Activated CD8-positive, alpha-beta memory T cell treated with anti-CD3 and anti-CD28 coated beads for 36 hours (primary cell): ENCODE measurements at regions not wholly inside any gene's neighbourhood (a gene's known extent, or its start where the extent isn't known, plus 50 kb on each side); places are given as distances from the start of the nearest gene placed in this dataset.
"Not testable (repeated sequence)": the region's sequence is repeated elsewhere in the genome, so short reads cannot be mapped to it uniquely, and the experiment has no call there.

Source experiments
- CTCF ChIA-PET: fragments of 350-600 bp; sonication (Branson Sonifier 250); formaldehyde crosslinking; loops from one replicate; lab custom pipeline; 2021; ENCODE audit warnings: antibody characterized with exemption; lab: Charles Lee
- POLR2A ChIA-PET: fragments of 350-600 bp; sonication (Branson Sonifier 250); formaldehyde crosslinking; loops from one replicate; lab custom pipeline; 2021; ENCODE audit warnings: antibody characterized with exemption; lab: Charles Lee

DNA sequence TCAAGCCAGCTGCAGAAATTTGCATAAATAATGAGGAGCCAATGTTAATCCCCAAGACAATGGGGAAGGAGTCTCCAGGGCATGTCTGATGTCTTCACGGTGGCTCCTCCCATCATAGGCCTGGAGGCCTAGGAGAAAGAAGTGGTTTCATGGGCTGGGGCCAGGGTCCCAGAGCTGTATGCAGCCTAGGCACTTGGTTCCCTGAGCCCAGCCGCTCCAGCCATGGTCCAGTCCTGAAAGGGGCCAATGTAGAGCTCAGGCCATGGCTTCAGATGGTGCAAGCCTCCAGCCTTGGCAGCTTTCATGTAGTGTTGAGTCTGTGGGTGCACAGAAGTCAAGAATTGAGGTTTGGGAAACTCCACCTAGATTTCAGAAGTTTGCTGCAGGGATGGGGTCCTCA, 628.2 kb upstream of the GRIA3 start:
- ChIA-PET POLR2A (no interaction called here), CTCF (no interaction called here)

DNA sequence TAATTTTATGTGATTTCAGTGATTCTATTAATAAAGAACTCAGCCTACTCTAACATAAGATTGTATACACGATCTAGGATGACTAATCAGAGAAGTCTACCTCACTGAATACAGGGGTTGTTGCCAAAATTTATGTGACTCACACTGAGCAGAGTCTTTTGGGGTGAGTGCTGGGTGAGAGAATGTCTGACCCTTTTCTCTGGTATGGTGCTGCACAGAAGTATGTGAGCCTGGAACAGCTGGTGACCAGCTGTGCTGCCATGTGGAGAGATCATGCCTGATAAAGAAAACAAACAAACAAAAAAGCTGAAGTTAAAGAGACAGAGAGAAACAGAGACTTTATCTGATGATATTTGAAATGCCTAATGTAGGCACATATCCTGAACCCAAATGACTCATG, 618.1 kb upstream of the GRIA3 start:
- ChIA-PET POLR2A (no interaction called here), CTCF (no interaction called here)

DNA sequence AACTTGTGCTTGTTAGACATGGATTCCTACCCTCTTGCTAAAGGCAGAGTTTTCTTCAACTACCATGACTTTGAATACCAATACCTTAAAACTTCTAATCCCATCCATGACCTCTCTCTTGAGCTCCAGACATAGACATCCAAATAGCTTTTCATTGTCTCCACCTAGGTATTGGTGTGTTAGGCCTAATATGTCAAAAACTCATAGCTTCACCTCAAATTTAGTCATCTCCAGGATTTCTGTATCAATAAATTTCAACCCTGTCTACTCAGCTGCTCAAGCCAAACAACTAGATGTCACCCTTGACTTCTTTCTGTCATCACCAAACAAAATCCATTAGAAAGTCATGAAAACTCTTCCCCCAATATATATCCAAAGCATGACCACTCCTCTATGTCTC, 617.7 kb upstream of the GRIA3 start:
- POLR2A ChIA-PET = no interaction called here

DNA sequence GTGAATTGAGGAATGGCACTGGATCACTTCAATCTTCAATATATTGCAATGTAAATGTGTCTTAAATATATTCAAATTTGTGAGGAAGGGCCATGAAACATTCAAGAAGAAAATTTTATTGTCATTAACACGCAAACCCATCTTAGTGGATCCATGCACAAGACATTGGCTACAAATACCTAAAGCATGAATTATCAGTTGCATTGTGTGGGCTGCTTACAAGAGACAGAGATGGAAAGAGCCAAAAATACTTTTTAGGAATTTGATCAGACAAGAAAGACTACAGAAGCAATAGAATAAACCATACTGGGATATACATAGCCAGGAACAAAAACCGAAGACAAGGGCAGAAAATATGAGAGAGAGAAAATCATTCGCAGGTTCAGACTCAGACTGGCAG, 616.2 kb upstream of the GRIA3 start:
- ChIA-PET CTCF (no interaction called here), POLR2A (no interaction called here)

More for the DNA sequence above, 617.7 kb upstream of the GRIA3 start:
- CTCF ChIA-PET = no interaction called here

DNA sequence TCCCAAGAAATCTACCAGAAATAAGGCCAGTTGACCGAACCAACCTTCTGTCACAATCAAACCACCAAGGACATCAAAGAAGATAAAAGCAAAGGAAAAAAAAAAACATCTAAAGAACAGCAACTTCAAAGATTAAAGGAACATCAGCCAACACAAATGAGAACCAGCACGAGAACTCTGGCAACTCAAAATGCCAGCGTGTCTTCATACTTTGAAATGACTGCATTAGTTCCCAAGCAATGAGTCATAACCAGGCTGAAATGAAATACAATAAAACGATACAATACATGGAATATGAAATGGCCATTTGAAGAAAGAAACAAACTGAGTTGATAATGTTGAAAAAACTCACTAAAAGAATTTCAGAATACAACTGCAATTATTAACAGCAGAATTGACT, 611.6 kb upstream of the GRIA3 start:
- ChIA-PET POLR2A (no interaction called here), CTCF (no interaction called here)

DNA sequence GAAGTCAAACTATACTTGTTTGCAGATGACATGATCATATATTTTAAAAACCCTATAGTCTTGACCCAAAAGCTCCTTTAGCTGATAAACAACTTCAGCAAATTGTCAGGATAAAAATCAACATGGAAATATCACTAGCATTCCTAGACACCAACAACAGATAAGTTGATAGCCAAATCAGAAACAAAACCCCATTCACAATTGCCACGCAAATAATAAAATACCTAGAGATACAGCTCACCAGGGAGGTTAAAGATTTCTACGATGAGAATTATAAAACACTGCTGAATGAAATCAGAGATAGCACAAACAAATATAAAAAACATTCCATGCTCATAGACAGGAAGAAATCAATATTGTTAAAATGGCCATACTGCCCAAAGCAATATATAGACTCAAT, 605.0 kb upstream of the GRIA3 start:
- ChIA-PET POLR2A (no interaction called here), CTCF (no interaction called here)

DNA sequence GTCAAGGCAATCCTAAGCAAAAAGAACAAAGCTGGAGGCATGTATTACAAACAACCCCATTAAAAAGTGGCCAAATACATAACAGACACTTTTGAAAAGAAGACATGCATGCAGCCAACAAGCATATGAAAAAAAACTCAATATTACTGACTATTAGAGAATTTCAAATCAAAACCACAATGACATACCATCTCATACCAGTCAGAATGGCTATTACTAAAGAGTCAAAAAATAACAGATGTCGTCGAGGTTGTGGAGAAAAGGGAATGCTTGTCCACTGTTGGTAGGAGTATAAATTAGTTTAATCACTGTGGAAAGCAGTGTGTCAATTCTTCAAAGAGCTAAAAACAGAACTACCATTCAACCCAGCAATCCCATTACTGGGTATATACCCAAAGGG, 604.6 kb upstream of the GRIA3 start:
- POLR2A ChIA-PET = no interaction called here
- CTCF ChIA-PET = no interaction called here

DNA sequence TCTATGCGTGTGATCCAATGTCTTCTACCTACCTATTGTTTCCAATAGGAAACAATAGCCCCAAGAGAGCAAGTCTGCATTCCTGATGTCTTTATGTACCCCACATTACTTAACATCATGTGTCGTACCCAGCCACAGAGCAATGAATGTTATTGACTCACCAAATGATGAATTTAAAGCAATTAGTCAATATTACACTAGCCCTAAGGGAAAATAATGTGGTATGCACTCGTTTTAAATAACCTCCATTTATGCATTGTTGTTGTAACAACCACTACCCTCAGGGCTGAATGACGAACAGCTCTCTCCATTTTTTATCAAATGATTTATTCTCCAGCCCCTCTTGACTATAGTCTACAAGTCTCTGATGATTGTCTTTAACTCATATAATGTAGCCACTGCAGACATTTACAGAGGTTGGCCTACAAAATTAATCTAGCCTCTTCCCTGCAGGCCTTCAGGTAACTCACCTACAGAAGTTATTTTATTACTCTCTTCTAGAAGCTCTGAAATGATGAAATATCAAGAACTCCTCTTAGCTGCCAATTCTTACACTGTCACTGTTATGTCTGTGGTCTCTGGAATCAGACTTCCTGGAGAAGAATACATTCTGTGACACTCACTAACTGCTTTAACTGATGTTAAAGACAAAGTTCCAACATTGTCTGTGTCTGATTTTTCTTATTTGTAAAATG, 601.7 kb upstream of the GRIA3 start:
- ChIA-PET CTCF (no interaction called here), POLR2A (no interaction called here)

DNA sequence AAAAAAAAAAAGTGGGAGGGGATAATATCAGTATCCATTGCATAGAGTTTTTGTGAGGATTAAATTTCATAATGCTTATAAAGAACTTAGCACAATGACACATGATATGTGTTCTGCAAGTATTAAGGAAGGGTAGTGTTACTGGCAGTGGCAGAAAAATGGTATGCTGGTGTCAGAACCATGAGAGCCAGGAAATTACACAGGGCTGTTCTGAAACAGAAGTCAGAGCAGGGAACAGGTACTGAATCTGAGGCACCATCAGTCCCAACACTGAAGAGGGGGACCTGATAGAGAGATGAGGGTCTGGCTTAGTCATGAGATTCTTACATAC, 601.1 kb upstream of the GRIA3 start:
- CTCF ChIA-PET = no interaction called here
- POLR2A ChIA-PET = no interaction called here

DNA sequence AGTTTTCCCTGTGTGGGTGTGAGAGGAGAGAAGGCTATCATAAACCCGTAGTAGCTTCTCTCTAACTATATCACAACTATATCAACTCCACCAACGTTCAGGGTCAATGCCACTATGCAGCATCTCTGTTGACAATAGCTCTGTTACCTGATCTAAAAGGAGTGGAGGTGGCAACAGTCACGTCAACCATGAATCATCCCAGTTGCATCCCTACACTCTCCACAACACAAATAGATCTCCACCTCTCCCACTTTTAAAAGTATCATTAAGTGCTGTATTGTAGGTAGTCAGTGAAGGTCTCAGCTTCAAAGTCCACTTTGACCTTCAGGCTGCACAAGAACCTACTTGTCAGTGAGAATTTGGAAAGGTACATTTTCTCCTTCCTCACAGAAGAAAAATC, 600.5 kb upstream of the GRIA3 start:
- ChIA-PET CTCF (no interaction called here), POLR2A (no interaction called here)

DNA sequence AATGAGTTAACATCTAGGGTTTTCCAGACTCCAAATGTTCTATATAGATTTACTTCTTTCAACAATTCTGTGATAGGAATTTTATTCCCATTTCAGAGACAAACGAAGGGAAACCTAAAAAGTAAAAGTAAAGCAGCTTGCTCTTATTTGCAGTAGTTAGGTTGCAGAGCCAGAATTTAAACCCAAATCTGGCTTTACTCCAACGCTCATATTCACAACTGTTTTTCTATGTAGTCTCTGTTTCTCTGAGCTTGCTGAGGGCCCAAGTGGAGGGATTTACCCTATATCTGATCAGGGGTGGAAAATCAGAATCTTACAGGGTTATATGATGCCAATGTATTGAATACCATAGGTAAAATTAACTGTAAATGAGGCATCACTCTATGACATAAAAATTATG, 599.1 kb upstream of the GRIA3 start:
- ChIA-PET POLR2A (no interaction called here), CTCF (no interaction called here)

DNA sequence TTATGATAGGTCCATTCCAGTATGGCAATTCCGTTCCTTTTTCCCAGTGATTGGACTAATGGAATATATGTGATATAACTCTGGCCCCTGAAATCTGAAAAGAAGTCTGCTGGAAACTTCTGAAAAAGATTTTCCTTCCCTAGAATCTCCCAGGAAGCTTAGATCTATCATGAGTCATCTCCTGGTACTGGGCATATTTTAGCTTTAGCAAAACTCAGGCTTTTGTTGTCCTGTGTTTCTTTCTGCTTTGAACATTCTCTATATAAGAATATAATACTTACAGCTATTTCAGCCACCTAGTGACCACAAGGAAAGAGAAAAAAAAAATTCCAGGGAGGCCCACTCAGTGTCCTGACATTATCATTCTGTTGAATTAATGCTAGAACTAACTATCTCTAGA, 597.2 kb upstream of the GRIA3 start:
- ChIA-PET POLR2A (no interaction called here), CTCF (no interaction called here)

DNA sequence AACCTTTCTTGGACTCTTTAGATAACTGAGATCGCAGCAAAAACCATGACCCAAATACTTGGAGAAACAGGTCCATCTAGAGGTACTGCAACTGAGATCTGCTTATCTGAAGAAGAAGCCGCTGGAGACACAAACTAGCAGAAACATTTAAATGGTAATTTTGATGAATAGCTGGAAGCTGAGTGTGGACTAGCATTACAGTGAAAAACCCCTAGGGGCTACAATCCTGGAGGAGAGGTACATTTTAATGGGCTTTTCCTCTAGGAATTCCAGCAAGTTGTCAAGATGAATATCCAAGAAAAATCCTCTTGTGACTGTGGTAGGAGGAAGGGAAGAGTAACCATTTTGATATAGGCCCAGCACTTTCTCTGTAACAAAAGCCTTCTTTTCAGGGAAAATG, 592.5 kb upstream of the GRIA3 start:
- POLR2A ChIA-PET = no interaction called here
- CTCF ChIA-PET = no interaction called here

DNA sequence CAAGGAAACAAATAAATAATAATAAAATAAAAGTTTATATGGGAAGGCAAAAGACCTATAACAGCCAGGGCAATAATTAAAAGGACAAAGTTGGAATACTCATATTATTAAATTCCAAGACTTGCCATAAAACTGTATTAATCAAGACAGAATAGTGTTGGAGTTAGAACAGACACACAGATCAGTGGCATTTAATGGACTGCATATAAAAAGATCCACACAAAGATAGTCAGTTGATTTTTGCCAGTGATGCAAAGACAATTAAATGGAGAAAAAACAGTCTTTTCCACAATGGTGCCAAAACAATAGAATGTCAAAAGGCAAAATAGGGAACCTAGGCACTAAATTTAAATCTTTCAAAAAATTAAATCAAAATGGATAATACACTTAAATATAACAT, 587.1 kb upstream of the GRIA3 start:
- CTCF ChIA-PET = interaction anchor here (0.7 kb wide), 1 partner anchor 1094 kb away, joined by 3 read pairs; no protein-coding TSS in a partner anchor

DNA sequence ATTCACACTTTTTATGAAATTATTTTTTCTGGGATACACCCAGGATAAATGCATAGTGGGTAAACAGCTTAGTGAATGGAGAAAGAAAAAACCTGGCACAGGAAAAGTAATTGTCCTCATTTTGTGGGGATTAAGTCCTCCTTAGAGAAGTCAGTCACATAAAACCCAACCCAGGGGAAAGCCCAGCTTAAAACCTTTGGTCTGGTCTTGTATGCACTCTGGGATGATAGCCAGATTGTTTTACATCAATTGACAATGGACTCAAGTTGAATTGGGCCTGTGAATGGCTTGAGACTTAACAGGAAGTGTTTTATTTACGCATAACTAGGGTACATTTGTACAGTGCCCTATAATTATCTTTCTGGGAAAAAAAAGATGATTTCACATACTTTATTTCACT, 561.3 kb upstream of the GRIA3 start:
- CTCF ChIA-PET = no interaction called here
- POLR2A ChIA-PET = no interaction called here

More for the DNA sequence above, 587.1 kb upstream of the GRIA3 start:
- POLR2A ChIA-PET = no interaction called here

DNA sequence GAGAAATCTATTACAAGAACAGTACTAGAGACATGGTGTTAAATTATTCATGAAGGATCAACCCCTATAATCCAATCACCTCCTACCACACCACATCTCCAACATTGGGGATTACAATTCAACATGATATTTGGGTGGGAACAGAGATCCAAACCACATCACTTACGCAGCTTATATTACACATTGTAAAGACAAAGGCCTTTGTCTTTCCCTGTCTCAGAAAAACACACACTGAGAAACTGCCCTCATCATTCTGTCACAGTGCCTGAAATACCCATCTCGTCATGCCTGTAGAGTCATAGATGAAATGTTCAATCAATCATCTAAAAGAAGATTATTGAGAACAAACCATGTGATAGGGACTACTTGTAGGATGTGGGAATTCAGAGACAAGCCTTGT, 558.8 kb upstream of the GRIA3 start:
- ChIA-PET CTCF (no interaction called here), POLR2A (no interaction called here)

DNA sequence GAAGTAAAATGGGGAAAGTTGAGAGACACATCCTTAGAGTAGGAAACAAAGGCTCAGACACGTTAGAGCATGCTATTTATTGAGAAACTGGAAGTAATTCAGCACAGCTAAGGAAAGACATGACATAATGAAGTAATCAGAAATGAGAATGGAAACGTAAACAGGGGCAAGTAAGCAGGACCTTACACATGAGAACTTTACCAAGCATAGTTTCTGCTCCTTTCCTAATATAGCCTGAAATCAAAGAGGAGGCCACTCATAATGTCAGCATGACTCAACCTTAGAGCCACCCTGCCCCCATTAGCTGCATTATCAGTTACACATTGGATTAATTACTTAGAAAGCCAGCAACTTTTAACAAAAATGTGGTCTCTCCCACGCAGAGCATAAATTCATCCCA, 558.3 kb upstream of the GRIA3 start:
- POLR2A ChIA-PET = no interaction called here
- CTCF ChIA-PET = no interaction called here

DNA sequence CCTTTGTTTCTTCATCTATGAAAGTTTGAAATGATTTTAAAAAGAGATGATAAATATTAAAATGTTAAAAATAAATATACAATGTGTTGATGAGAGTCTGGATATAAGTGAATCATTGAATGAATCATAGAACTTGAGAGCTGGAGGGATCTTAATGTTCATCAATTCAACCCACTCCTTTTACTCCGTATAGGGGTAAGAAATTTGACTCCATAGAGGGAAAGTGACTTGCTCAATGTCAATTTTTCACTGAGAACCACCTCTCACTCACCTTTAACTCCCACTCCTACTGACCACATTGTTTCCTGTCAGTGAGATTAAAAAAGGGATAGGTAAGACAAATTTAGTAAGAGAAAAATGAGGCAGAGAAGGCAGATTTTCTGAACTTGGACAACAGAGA, 557.2 kb upstream of the GRIA3 start:
- ChIA-PET CTCF (no interaction called here), POLR2A (no interaction called here)

DNA sequence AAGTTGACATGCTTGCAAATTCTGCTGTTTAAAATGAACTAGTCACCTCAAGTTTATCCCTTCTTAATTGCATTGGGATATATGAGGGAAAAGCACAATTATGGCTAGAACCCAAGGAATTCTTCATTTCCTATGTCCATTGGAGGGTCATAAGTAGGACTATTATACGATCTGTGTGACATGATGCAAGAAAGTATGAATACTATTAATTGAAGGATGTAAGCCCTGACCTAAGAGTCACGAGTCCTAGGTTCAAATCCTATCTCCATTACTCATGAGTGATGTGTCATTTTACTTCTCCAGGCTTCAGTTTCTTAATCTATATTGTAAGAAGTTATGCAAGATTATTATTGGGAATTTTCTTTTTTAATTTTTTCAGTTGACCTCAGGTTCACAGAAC, 542.9 kb upstream of the GRIA3 start:
- POLR2A ChIA-PET = no interaction called here

DNA sequence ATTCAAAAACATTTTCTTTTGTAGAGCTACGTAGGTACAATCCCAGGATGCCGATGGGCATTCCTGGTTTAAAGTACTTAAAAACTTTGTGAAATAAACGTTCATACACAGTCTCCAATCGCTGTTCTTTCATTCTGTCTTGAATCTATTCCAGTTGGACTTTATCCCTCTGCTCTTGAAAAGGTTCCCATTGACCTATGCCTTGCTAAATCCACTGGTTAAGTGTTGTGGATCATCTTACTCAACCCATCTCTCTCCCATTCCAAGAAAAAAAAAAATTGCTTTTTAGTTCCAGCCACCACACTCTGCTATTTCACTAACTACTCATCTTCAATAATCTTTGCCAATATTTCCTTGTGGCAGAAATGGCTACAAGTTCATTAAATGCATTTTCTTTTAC, 542.3 kb upstream of the GRIA3 start:
- ChIA-PET CTCF (no interaction called here), POLR2A (no interaction called here)

More for the DNA sequence above, 542.9 kb upstream of the GRIA3 start:
- CTCF ChIA-PET = no interaction called here

DNA sequence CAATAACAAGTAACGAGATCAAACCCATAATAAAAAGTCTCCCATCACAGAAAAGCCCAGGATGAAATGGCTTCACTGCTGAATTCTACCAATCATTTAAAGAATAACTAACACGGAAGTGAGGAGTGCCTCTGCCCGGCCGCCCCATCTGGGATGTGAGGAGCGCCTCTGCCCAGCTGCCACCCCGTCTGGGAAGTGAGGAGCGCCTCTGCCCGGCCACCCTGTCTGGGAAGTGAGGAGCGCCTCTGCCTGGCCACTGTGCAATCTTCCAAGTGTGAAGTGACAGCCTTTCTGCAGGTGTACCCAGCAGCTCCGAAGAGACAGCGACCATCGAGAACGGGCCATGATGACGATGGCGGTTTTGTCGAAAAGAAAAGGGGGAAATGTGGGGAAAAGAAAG, 528.8 kb upstream of the GRIA3 start:
- CTCF ChIA-PET, POLR2A ChIA-PET: not testable (repeated sequence)

DNA sequence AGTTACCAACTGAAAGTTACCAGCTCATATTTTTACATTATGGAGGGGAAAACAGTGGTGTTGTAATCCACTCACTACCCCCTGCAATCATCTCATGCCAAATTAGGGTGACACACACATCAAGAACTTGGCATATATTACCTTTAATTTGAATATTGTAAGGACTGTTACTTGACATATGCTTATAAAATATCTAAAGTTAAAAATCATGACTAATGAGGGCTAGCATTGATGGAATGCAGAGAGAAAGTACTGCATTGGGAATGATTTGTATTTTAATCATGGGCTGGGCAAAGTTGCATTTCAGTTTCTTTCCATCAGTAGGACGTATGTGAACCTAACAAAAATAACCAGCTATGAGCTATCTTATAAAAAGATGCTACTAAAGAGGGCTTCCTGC, 517.5 kb upstream of the GRIA3 start:
- POLR2A ChIA-PET = no interaction called here
- CTCF ChIA-PET = no interaction called here
